ENCODE measurements at regions not wholly inside any gene's neighbourhood (a gene's known extent, or its start where the extent isn't known, plus 50 kb on each side); places are given as distances from the start of the nearest gene placed in this dataset.
"Not testable (repeated sequence)": the region's sequence is repeated elsewhere in the genome, so short reads cannot be mapped to it uniquely, and the experiment has no call there.

DNA sequence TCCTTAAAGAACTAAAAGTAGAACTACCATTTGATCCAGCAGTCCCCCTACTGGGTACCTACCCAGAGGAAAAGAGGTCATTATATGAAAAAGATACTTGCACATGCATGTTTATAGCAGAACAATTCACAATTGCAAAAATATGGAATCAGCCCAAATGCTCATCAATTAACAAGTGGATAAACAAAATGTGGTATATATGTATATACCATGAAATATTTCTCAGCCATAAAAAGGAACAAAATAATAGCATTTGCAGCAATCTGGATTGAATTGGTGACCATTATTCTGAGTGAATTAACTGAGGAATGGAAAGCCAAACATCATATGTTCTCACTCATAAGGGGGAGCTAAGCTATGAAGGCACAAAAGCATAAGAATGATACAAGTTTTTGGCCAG lies 64.7 kb upstream of the KRAS start:
- Mint-ChIP-seq H3K4me3 (no peak overlapping the region), H3K27me3 (ENCODE audit: insufficient read depth, low read depth, poor library complexity) (no peaks in the 10 kb centered on the region), H3K4me1 (no peaks in the 10 kb centered on the region), H3K9me3 (no peaks in the 10 kb centered on the region; the same call in 2 of the 3 replicates), H3K27ac (no peak overlapping the region), H3K36me3 (ENCODE audit: low read depth) (no peaks in the 10 kb centered on the region)
- Histone ChIP-seq H3K4me2 (no peak overlapping the region), H3K36me3 (ENCODE audit: insufficient read depth) (no peaks in the 10 kb centered on the region), H2AFZ (no peak overlapping the region), H3K27me3 (ENCODE audit: insufficient read depth) (no peaks in the 10 kb centered on the region), H3K4me3 (no peak overlapping the region), H4K20me1 (replicated peaks; ENCODE audit: insufficient read depth) (no peaks in the 10 kb centered on the region), H3F3A (replicated peaks; ENCODE audit: low read depth) (no peaks in the 10 kb centered on the region), H3K79me2 (replicated peaks; ENCODE audit: insufficient read depth) (no peaks in the 10 kb centered on the region), H3K9me2 (ENCODE audit: insufficient read depth) (peaks cover 10% of the 10 kb centered on the region; the same call in 1 of the 2 replicates), H3K27ac (ENCODE audit: low read depth) (no peak overlapping the region), H3K4me1 (ENCODE audit: insufficient read depth) (no peaks in the 10 kb centered on the region)
- ATAC-seq: no peak
- TF ChIP-seq CREB1 (CRISPR knock-in tag; IDR thresholded peaks at IDR 0.05; ENCODE audit: low read depth): no peak
- TF ChIP-seq JUNB (IDR thresholded peaks at IDR 0.05; ENCODE audit: unreplicated experiment): no peak
- TF ChIP-seq, protein P1, sequence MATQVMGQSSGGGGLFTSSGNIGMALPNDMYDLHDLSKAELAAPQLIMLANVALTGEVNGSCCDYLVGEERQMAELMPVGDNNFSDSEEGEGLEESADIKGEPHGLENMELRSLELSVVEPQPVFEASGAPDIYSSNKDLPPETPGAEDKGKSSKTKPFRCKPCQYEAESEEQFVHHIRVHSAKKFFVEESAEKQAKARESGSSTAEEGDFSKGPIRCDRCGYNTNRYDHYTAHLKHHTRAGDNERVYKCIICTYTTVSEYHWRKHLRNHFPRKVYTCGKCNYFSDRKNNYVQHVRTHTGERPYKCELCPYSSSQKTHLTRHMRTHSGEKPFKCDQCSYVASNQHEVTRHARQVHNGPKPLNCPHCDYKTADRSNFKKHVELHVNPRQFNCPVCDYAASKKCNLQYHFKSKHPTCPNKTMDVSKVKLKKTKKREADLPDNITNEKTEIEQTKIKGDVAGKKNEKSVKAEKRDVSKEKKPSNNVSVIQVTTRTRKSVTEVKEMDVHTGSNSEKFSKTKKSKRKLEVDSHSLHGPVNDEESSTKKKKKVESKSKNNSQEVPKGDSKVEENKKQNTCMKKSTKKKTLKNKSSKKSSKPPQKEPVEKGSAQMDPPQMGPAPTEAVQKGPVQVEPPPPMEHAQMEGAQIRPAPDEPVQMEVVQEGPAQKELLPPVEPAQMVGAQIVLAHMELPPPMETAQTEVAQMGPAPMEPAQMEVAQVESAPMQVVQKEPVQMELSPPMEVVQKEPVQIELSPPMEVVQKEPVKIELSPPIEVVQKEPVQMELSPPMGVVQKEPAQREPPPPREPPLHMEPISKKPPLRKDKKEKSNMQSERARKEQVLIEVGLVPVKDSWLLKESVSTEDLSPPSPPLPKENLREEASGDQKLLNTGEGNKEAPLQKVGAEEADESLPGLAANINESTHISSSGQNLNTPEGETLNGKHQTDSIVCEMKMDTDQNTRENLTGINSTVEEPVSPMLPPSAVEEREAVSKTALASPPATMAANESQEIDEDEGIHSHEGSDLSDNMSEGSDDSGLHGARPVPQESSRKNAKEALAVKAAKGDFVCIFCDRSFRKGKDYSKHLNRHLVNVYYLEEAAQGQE (IDR thresholded peaks at IDR 0.05; ENCODE audit: unreplicated experiment): no peak
- no peak for TF ChIP-seq ZNF114 (CRISPR knock-in tag; IDR thresholded peaks at IDR 0.05)
- TF ChIP-seq POLR2AphosphoS5 (IDR thresholded peaks at IDR 0.05; ENCODE audit: low read depth): no peak
- no peak for TF ChIP-seq ZNF331 (CRISPR knock-in tag; IDR thresholded peaks at IDR 0.05; ENCODE audit: low read depth)
- TF ChIP-seq NANOG (IDR thresholded peaks at IDR 0.05; ENCODE audit: borderline replicate concordance): no peak
- TF ChIP-seq, protein P2, sequence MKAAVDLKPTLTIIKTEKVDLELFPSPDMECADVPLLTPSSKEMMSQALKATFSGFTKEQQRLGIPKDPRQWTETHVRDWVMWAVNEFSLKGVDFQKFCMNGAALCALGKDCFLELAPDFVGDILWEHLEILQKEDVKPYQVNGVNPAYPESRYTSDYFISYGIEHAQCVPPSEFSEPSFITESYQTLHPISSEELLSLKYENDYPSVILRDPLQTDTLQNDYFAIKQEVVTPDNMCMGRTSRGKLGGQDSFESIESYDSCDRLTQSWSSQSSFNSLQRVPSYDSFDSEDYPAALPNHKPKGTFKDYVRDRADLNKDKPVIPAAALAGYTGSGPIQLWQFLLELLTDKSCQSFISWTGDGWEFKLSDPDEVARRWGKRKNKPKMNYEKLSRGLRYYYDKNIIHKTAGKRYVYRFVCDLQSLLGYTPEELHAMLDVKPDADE (IDR thresholded peaks at IDR 0.05): no peak
- DNase-seq (ENCODE audit: low spot score): no peak

DNA sequence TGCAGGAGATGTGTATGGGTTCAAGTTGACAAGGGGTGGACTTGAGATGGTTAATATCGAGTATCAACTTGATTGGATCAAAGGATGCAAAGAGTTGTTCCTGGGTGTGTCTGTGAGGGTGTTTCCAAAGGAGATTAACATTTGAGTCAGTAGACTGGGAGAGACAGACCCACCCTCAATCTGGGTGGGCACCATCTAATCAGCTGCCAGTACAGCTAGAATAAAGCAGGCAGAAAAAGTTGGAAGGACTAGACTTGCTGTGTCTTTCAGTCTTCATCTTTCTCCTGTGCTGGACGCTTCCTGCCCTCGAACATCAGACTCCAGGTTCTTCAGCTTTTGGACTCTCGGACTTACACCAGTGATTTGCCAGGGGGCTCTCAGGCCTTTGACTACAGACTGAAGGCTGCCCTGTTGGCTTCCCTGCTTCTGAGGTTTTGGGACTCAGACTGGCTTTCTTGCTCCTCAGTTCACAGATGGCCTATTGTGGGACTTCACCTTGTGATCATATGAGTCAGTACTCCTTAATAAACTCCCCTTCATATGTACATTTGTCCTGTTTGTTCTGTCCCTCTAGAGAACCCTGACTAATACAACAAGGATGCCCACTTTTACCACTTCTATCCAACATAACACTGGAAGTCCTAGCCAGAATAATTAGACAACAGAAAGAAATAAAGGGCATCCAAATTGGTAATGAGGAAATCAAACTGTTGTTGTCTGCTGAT lies 62.7 kb upstream of the KRAS start:
- not testable (repeated sequence) for H4K20me1 ChIP-seq (replicated peaks; ENCODE audit: insufficient read depth); H3K4me2 ChIP-seq; H3K27ac ChIP-seq (ENCODE audit: low read depth); H3K27me3 ChIP-seq (ENCODE audit: insufficient read depth); H3K4me1 Mint-ChIP-seq; DNase-seq (ENCODE audit: low spot score); H3K36me3 Mint-ChIP-seq (ENCODE audit: low read depth); H3K9me3 Mint-ChIP-seq; H3K4me3 Mint-ChIP-seq; H3F3A ChIP-seq (replicated peaks; ENCODE audit: low read depth); H2AFZ ChIP-seq; H3K27me3 Mint-ChIP-seq (ENCODE audit: insufficient read depth, low read depth, poor library complexity); H3K4me3 ChIP-seq; H3K79me2 ChIP-seq (replicated peaks; ENCODE audit: insufficient read depth); H3K27ac Mint-ChIP-seq; ATAC-seq; H3K36me3 ChIP-seq (ENCODE audit: insufficient read depth); H3K4me1 ChIP-seq (ENCODE audit: insufficient read depth)
- peaks cover 13% of the 10 kb centered on the region; the same call in 1 of the 2 replicates for H3K9me2 ChIP-seq (ENCODE audit: insufficient read depth)

All from GM23338 (cell line).